Activated CD4-positive, CD25-positive, alpha-beta regulatory T cell treated with anti-CD3 and anti-CD28 coated beads, Interleukin-2, amount 50 U/mL, for 72 hours (primary cell): ENCODE measurements at regions not wholly inside any gene's neighbourhood (a gene's known extent, or its start where the extent isn't known, plus 50 kb on each side); places are given as distances from the start of the nearest gene placed in this dataset.

ENCODE experiments used
- DNase-seq: peaks from one replicate; pipeline ENCODE4 v3.0.0; 2021

DNA sequence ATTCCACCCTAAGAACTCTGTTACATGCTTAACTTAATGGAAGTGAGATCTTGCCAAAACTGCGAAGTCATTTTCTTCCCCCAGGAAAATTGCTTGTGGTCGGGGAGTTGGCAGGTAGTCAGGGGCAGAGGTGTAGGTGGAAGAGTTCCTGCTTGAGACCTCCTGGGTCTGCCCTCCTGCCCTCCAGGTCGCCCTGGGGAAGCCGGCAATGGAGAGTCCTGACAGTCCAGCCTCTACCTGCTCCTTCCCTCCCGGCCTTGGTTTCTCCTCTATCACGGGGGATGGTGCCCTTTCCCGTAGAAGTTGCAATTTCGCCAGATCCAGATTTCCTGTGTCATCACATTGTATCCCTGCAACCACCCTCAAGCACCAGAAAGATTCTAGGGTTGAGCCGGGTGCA lies 463.8 kb downstream of the MATN1 start:
- DNase-seq = no peak

DNA sequence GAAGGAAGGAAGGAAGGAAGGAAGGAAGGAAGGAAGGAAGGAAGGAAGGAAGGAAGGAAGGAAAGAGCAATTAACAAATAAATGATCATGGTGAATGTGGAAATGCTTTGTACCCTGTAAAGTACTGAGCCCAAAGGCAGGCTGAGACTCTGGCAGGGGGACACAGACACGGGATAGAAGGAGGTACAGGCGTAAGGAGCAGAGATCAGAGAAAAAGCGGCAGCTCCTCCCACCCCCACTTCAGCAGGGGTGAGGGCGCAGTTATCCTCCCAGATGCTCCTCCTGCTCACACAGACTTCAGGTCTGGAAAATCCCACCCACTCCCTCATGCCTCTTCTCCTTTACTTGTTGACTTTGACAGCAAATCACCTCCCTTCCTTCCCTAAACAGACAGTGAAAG lies 464.5 kb downstream of the MATN1 start:
- DNase-seq = no peak

DNA sequence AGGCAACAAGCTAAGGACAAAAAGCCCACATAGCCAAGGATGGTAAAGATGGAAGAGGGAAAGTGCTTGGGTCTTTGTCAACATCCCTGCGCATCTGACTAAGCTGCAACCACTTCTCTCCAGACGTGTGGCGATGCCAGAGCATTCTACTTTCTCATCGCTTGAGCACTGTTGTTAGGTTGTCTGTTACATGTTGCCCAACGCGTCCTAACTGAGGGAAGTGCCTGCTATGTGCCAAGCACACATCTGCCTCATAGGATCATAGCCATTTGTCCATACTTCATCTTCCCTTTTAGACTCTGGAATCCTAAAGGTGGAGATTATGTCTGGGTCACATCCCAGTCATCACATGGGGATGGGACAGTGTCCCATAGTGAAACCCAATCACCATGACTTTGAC lies 464.9 kb downstream of the MATN1 start:
- DNase-seq = no peak

DNA sequence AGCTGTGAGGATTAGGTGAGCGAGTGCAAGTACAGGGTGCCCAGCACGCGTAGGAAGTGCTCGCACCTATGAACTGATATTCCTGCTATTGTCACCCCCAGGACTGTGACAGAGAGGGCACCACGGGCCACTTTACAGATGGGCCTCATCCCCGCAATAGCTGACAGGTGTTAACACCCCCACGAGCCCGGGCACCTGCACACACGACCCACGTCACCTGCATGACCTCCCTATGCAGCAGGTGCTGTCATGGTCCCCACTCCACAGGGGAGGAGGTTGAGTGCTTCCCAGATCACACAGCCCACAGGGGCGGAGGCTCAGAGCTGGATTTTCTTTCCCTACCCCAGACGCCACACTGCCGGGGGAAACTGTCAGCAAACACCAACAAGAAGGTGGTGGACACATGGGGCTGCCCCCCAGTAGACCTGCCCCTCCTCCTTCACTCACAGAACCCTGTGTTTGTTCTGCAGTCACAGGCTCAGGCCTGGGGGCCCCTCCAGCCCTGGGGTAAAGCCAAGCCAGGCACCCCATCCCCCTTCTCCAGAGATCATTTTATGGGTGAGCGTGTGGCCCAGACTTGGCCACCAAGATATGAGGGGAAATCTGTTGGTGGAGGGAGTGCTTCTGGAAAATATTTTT lies 465.5 kb downstream of the MATN1 start:
- DNase-seq = no peak

DNA sequence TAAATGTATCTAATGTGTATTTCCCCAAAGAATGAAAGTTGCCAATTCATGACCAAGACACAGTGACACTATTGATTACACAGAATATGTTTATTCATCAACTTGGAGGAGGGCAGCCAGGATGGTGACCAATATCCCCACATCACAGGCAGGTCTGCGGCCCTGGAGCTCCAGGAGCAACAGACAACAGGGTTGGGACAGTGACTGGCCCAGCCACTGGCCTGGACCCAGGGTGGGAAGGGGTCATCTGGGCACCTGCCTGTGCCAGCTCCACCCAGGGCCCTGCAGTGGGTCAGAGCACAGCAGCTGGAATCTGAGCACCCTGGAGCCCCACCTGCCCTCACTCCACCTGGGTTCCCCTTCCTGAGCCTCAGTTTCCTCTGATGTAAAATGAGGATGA lies 466.1 kb downstream of the MATN1 start:
- no peak for DNase-seq

DNA sequence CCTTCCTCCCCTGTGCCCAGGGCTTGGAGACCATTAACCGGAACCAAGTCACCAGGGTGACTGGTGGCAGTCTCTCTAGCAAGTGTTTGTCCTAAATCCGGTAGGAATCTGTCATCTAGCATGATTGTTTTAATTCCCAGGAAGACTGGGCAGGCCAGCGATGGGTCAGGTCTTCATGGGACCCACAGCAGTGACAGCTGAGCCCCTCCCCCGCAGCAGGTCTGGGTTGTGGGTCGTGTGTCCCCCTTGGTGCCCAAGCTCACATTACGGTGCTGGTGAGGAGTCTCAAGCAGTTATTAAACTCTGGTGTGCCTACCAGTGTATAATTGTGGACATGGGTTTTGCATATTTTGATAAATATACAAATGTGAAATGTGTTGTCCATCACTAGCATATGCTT lies 466.5 kb downstream of the MATN1 start:
- no peak for DNase-seq

DNA sequence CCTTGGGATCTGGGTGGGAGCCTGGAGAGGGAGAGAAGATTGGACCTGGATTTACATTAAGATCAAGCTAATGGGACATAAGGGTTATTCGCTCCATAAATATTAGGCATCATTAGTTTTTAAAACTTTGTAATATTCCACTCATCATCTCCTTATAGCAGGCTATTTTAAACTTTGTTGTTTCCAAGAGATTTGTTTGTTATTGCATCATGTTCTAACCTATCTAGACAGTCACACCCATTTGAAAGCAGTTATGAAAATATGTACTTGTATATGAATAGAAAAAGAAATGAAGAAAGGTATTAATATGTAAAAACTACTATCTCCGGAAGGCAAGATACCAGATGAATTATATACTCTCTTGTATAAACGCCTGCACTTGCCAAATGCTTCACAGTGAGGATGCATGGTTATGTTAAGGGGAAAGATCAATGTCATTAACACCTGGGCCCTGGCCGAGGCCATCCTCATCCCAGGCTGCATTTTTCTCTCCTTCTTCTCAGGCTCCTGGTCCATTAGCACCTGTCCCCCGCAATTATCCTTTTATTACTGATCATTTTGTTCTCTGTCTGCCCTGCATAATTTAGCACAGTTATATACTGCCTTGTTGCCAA lies 468.2 kb downstream of the MATN1 start:
- no peak for DNase-seq

DNA sequence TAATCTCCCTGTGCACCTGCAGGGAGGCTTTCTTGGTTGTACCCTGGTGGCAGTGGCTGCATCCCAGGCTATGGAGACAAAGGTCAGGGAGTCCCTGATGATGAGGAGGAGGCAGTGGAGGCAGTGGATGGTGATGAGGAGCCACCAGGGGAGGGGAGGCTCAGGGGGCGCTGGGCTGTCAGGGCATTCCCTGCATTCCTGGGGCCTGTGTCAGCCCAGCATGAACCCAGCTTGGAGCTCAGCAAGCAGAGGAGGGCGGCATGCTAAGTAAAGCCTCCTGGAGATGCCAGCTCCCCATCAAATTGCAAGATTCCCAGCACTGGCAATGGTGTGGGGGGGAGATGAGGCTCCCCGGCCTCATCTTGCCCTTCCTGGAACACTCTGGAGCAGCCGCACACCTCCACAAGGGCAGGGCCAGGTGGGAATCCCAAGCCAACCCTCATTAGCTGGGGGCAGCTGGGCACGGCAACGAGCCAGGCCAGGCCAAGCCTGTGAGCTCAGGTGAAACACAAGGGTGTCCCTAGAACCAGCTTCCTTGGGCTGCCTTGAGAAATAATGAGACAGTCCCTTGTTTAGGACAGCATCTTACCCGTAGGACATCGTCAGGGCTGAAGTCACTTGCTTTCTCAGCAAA lies 469.5 kb downstream of the MATN1 start:
- no peak for DNase-seq

DNA sequence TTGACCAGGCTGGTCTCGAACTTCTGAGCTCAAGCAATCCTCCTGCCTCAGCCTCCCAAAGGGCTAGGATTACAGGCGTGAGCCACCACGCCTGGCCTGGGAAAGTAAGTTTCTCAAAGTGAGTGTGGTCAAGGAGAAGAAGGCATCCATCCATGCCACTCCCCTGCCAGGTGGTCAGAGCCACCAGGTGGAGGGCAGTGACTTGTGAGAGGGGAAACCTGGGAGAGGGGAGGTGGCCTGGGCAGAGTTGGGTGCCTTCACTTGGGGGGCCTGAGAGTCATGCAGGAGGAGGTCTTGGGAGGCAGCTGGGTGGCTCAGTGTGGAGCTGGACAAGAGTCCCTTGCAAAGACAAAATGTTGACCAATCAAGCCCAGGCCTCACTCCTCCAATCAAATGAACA lies 470.0 kb downstream of the MATN1 start:
- DNase-seq = no peak

DNA sequence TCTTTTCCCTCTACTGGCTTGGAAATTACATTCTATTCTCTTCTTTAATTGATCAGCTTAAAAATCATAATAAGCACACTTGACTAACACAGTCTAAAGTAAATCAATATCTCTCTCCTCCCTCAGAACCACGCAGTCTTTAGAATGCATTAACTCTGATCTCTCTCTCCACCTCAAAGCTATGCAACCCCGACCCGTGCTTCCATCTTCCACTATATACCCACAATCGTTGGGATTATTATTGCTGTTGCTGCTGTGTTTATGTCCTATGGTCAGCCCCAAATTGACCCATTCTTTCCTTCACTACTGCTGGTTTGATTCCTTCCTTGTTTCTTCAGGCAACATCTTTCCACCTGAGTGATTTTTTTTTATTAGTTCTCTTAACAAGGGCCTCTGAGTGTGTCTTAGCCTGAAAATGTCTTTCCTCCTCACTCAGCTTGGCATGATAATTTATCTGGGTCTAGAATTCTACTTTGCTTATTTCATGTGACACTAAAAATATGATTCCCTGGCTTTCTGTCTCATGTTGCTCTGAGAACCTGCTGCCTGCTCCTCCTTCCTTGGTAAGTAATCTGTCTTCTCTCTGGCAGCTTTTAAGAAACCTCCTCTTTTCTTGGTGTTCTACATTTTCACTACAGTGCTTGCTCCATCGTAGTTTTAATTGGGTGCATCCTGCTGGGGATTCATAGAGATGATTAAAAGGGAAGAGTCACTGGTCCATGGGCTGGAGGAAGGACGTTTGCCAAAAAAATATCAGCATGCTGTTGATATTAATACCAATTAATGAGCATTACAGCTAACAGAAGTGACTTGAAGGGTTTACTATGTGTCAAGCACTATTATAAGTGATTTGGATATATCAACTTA lies 472.2 kb downstream of the MATN1 start:
- DNase-seq = no peak

DNA sequence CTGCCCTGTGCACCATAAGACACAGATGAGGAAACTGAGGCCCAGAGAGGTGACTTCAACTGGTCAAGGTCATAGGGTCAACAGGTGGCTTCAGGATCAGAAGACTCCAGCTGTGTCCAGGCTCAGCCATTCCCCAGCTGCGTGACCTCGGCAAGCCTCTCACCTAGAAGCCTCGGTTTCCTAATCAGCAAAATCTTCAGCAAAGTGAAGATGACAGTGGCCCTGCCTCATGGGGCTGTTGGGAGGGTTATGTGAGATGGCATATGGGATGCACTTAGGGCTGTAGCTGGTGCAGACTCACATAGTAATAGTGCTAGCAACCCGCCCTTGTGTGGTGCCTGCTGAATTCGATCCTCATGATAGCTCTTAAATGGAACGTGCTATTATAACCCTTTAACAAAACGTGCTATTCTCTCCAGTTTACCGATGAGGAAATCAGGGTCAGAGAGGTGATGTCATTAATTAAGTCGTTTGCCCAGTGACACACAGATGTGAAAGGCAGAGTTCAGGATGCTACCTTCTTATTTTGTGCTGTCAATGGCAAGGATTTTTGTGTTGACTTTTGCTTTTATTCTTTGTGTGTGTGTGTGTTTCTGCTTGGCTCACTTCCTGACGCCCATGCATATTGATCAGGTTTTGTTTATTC lies 472.9 kb downstream of the MATN1 start:
- no peak for DNase-seq

DNA sequence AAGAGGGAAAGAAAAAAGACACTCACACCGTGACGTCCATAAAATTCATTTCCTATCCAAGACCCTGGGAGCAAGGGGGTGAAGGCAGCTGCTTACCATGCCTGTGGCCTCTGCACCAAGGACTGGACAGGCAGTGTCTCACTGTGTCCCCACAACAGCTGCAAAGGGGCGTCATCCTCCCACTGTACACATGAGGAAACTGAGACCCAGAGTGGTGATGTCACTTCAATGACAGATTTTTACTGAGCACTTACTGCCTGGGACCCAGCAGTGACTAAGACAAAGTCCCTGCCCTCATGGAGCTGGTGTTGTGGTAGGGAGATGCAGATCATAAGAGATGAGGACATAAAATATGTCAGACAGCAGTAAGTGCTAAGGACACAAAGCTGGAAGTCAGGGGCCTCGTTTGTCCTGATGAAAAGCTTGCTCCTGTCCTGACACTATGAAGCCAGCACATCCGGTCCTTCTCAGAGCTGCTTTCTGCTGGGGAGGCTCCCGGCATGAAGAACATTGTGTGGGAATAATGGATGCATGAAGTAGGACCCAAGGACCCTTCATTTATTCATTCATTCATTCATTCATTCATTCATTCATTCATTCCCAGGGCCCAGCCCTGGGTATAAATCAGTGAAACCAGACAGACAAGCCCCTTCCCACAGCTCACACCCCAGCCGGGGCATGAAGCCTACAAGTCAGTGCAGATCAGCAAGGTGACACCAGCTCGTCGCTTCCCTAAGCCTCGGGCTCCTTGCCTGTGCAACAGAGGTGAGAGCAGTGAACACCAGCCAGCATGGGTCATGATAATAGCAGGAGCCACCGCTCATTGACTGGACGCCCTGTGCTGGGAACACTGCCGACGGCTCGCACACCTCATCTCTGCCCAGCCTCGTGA lies 473.7 kb downstream of the MATN1 start:
- DNase-seq = no peak

DNA sequence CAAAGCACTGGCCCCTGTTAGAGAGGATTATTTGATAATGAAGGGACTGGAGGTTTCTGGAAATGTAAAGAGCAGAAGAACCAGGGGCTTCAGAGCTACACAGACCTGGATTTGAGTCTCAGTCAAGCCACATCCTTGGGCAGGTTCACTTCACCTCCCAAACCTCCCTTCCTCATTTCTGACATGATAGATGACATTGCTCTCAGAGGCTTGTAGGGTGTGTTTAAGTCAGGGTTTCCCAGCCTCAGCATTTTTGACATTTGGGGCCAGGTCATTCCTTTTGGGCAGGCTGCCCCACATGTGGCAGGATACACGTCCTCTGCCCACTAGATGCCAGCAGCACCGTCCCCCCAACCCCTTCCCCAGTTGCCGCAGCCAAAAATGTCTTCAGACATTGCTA lies 474.6 kb downstream of the MATN1 start:
- DNase-seq = no peak

DNA sequence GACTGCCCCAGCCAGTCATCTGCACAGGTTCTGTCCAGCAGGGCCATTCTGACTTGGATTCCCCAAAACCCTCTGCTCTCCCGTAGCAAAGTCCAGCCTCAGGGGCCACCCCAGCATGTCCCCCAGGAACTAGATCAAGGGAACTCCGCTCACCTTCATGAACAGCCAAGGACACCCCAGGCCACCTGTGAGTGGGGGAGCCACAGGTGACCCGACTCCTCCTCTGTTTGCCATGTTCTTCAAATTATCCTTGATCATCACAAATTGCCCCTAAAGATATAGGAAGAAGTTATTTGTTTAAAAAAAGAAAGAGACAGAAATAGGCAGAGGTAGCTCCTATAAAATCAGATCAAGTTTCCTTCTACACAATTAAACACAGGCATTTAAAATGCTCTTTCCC lies 475.0 kb downstream of the MATN1 start:
- no peak for DNase-seq

DNA sequence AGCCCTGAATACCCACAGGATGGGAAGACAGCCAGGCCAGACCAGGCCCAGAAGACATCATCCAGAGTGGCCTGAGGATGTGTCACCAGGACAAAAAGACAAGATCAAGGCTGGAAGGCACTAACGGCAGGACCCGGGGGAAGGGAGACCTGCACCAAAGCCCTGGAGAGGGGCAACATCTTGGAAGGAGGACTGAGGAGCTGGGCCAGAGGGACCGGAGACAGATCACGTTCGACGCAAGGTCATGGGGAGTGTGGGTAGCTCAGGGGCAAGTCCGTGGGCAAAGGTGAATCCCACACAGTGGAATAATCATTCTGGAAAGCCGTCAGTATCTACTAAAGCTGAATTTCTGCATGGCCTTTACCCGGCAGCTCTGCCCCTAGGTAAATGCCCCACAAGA lies 478.6 kb downstream of the MATN1 start:
- DNase-seq = no peak

DNA sequence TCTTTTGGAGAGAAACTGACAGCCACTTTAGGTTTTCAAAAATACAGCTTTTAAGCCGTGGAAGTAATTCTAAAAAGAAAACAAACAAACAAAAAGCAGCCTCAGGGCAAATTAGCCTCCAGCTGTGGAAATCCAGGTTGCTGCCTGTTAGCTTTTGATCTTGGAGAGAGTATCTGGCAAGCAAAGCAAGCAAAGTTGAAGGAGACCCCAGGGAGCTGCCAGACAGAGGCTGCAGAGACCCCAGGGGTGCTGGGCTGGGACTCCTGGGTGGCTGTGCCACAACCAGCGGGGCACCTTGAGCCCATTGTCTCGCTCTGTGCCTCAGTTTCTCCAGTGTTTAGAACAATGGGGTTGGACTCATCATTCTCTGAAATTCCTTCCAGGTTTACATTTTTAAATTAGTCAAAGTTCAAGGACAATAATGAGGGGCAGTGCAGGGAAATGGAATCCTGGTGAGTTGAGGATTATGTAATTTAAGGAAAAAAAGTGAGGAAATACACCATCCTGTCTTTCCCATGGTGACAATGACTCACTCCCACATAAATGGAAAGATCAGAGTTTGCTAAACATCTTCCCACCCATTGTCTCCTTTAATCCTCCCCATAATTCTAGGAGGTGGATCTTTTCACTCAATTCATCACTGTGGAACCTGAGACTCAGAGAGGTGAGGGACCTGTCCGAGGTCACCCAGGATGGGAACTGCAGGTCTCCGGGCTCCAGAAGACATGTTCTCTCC lies 480.5 kb downstream of the MATN1 start:
- DNase-seq = no peak

DNA sequence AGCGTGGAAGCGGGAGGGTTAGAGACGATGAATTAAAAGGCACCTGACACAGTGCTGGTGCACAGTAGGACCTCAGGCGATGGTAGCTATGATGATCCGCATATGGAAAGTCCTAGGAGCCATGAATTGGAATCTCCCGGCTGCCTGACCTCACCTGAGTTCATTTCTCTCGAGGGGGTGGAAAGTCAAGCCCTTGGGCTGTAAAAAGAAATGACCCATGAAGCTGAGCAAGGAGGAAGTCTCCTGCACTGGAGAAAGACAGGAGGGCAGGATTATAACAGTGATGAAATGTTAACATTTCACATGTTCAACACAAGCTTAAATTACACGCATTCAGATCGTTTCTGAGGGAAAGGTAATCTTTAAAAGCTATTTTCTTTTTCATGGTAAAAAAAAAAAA lies 481.2 kb downstream of the MATN1 start:
- no peak for DNase-seq

DNA sequence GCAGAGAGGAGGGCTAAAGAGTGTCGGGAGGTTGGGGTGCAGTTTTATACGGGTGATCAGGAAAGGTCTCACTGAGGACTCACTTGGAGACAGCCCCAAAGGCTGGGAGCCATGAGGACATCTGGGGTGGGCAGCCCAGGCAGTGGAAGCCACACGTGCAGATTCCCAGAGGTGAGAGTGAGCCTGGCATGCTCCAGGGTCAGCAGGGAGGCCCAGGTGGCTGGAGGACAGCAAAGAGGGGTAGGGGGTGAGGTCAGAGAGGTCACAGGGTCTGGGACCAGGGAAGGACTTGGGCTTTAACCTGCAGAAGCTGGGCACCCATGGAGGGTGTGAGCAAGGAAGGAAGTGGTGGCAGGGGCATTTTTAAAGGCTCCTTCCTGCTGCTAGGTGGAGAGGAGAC lies 481.7 kb downstream of the MATN1 start:
- DNase-seq = no peak

DNA sequence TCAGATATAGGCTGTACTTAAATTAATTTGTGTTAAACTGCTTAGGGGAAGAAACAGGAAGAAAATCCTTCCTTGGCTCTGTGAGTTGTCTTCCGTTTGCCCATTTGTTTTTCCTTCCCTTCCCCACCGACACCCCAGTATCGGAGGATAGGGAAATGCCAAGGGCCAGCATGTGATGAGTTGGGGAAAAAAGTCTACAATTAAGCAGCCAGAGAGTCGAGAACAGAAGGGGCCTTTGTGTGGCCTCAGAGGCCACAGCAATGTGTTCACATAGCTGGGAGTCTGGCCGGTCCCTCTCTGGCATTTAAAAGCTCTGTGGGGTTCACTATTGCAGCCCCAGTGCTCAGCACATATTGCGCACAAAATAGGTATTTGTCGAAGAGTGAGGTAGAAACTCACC lies 489.3 kb downstream of the MATN1 start:
- no peak for DNase-seq

DNA sequence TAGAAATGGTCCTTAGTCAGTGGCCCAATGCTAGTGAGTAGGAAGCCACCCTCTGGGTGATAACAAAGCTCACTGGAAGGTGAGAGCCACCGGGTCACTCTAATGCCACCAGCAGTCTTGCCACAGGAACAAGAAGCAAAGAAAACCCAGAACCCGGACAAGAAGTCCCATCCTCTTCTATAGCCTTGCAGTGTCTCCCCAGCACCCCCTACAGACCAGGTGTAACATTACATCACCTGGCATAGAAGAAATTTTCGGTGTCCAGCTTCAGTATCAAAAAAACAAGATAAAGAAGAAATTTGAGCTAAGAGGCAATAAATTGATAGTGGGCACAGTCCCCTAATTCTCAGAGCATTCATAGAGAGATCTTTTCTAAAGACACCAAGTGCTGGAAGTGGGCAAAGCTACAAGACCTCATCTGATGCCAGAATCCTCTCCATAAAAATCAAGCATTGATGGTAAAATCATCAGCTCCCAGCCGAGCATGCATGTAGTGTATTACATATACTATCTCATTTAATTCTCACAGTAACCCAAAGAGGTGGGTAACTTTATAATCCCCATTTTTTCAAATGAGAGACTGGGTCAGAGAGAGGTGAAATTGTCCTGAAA lies 491.0 kb downstream of the MATN1 start:
- DNase-seq = no peak

DNA sequence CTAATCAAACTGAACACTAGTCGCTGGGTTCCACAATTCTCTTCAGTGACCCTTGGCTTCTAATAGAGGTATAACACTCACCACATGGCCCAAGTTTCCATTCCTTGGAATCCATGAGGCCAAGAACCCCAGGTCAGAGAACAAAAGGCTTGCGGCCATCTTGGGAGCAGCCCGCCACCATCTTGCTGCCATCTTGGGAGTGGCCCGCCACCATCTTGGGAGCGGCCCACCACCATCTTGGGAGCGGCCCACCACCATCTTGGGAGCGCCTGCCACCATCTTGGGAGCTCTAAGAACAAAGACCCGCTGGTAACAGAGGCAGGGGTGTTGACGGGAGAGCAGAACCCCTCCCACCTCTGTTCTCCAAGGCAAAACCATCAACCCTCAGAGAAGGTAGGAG lies 493.4 kb downstream of the MATN1 start:
- DNase-seq = no peak
